CD8-positive, alpha-beta memory T cell (primary cell): ENCODE measurements at regions not wholly inside any gene's neighbourhood (a gene's known extent, or its start where the extent isn't known, plus 50 kb on each side); places are given as distances from the start of the nearest gene placed in this dataset.

Source experiments
- CTCF ChIA-PET: fragments of 350-600 bp; sonication (Branson Sonifier 250); formaldehyde crosslinking; loops from one replicate; lab custom pipeline; 2021; ENCODE audit warnings: antibody characterized with exemption; lab: Charles Lee
- POLR2A ChIA-PET: fragments of 350-600 bp; sonication (Branson Sonifier 250); formaldehyde crosslinking; loops from one replicate; lab custom pipeline; 2021; ENCODE audit warnings: antibody characterized with exemption; lab: Charles Lee
- DNase-seq, 5 donors: peaks; one replicate each; pipeline versions ENCODE4 v3.0.0 to v3.0.0-alpha.2; 2020 to 2022; ENCODE audit warnings: mixed read lengths in 1 of 5
- H3K27ac ChIP-seq: one replicate; pipeline ENCODE4 v1.7.0; 2013; ENCODE audit warnings: low read depth, mild to moderate bottlenecking, low read length, moderate library complexity
- H3K27me3 ChIP-seq: 2 replicates; pipeline ENCODE4 v1.7.0; 2013; ENCODE audit warnings: low read length, mild to moderate bottlenecking; ENCODE audit not compliant: insufficient read depth, poor library complexity, severe bottlenecking
- H3K36me3 ChIP-seq: 2 replicates; pipeline ENCODE4 v1.7.0; 2013; ENCODE audit warnings: mild to moderate bottlenecking, low read length, moderate library complexity; ENCODE audit not compliant: insufficient read depth
- H3K4me1 ChIP-seq: 2 replicates; pipeline ENCODE4 v1.7.0; 2013; ENCODE audit warnings: mild to moderate bottlenecking, low read length, moderate library complexity; ENCODE audit not compliant: insufficient read depth
- H3K4me3 ChIP-seq: 2 replicates; pipeline ENCODE4 v1.7.0; 2013; ENCODE audit warnings: mild to moderate bottlenecking, low read length
- H3K9me3 ChIP-seq: 2 replicates; pipeline ENCODE4 v1.7.0; 2013; ENCODE audit warnings: mild to moderate bottlenecking, low read length
- H3K27ac Mint-ChIP-seq, 8 donors: one replicate each; pipeline ENCODE4 v1.8.0; 2020 to 2021; ENCODE audit warnings: mixed read lengths in 8 of 8, mild to moderate bottlenecking in 6 of 8, inconsistent platforms in 3 of 8, moderate library complexity in 3 of 8
- H3K27me3 Mint-ChIP-seq, 2 donors: one replicate each; pipeline ENCODE4 v1.8.0; 2020 to 2021; ENCODE audit warnings: mixed read lengths in 2 of 2, mild to moderate bottlenecking in 1 of 2, moderate library complexity in 1 of 2
- H3K36me3 Mint-ChIP-seq, 3 donors: one replicate each; pipeline ENCODE4 v1.8.0; 2020 to 2021; ENCODE audit warnings: mixed read lengths in 3 of 3, inconsistent platforms in 1 of 3, mild to moderate bottlenecking in 1 of 3
- H3K4me1 Mint-ChIP-seq, 3 donors: one replicate each; pipeline ENCODE4 v1.8.0; 2020 to 2021; ENCODE audit warnings: mixed read lengths in 3 of 3, inconsistent platforms in 1 of 3, mild to moderate bottlenecking in 1 of 3
- H3K4me3 Mint-ChIP-seq, 7 donors: one replicate each; pipeline ENCODE4 v1.8.0; 2020 to 2021; ENCODE audit warnings: mixed read lengths in 7 of 7, mild to moderate bottlenecking in 6 of 7, moderate library complexity in 4 of 7, inconsistent platforms in 2 of 7
- H3K9me3 Mint-ChIP-seq, 5 donors: one replicate each; pipeline ENCODE4 v1.8.0; 2020 to 2022; ENCODE audit warnings: mixed read lengths in 5 of 5, mild to moderate bottlenecking in 3 of 5, moderate library complexity in 2 of 5, inconsistent platforms in 1 of 5

- Mint-ChIP-seq H3K27ac (no peak overlapping the region), H3K4me1 (no peaks in the 10 kb centered on the region), H3K27me3 (peaks cover 0 to 1% of the 10 kb centered on the region in 2 donors), H3K9me3 (peaks cover 0 to 4% (median 0%) of the 10 kb centered on the region in 5 donors), H3K36me3 (peaks cover 0 to 2% (median 0%) of the 10 kb centered on the region in 3 donors), H3K4me3 (no peak overlapping the region)
- H3K36me3 ChIP-seq, result no peaks in the 10 kb centered on the region
- no peak for DNase-seq
- H3K4me1 ChIP-seq, result no peaks in the 10 kb centered on the region
- ChIA-PET CTCF (no interaction called here), POLR2A (no interaction called here)
- no peaks in the 10 kb centered on the region for H3K27me3 ChIP-seq
- H3K9me3 ChIP-seq, result no peaks in the 10 kb centered on the region
- H3K4me3 ChIP-seq, result no peak overlapping the region
- H3K27ac ChIP-seq, result no peak overlapping the region
Observed at GRCh38 chr15:35307026-35307425, 221.9 kb upstream of the NANOGP8 start.

GRCh38 chr15:35306361-35306981 is 221.4 kb upstream of the NANOGP8 start:
- Mint-ChIP-seq H3K4me3 (no peak overlapping the region), H3K27me3 (peaks cover 0 to 1% of the 10 kb centered on the region in 2 donors), H3K4me1 (no peaks in the 10 kb centered on the region), H3K36me3 (peaks cover 0 to 2% (median 0%) of the 10 kb centered on the region in 3 donors), H3K27ac (no peak overlapping the region), H3K9me3 (peaks cover 0 to 3% (median 0%) of the 10 kb centered on the region in 5 donors)
- no peak overlapping the region for H3K27ac ChIP-seq
- H3K4me1 ChIP-seq, result no peaks in the 10 kb centered on the region
- CTCF ChIA-PET, result no interaction called here
- DNase-seq, result no peak
- no peaks in the 10 kb centered on the region for H3K9me3 ChIP-seq
- H3K36me3 ChIP-seq, result no peaks in the 10 kb centered on the region
- POLR2A ChIA-PET, result no interaction called here
- H3K4me3 ChIP-seq, result no peak overlapping the region
- no peaks in the 10 kb centered on the region for H3K27me3 ChIP-seq

GRCh38 chr15:35305946-35306345 is 220.9 kb upstream of the NANOGP8 start:
- peaks cover 0 to 1% of the 10 kb centered on the region in 2 donors for H3K27me3 Mint-ChIP-seq
- H3K36me3 Mint-ChIP-seq, result peaks cover 0 to 2% (median 0%) of the 10 kb centered on the region in 3 donors
- peaks cover 0 to 5% (median 0%) of the 10 kb centered on the region in 5 donors for H3K9me3 Mint-ChIP-seq
- no peak overlapping the region for H3K27ac ChIP-seq
- no peak overlapping the region for H3K27ac Mint-ChIP-seq
- POLR2A ChIA-PET, result no interaction called here
- no peaks in the 10 kb centered on the region for H3K9me3 ChIP-seq
- no peak overlapping the region for H3K4me3 ChIP-seq
- H3K4me1 Mint-ChIP-seq, result no peaks in the 10 kb centered on the region
- no peaks in the 10 kb centered on the region for H3K4me1 ChIP-seq
- H3K4me3 Mint-ChIP-seq, result no peak overlapping the region
- no peaks in the 10 kb centered on the region for H3K36me3 ChIP-seq
- H3K27me3 ChIP-seq, result no peaks in the 10 kb centered on the region
- no peak for DNase-seq
- CTCF ChIA-PET, result no interaction called here

- Histone ChIP-seq H3K4me1 (no peaks in the 10 kb centered on the region), H3K27ac (no peak overlapping the region), H3K36me3 (no peaks in the 10 kb centered on the region), H3K27me3 (no peaks in the 10 kb centered on the region), H3K4me3 (no peak overlapping the region), H3K9me3 (no peaks in the 10 kb centered on the region)
- H3K4me3 Mint-ChIP-seq, result no peak overlapping the region
- H3K36me3 Mint-ChIP-seq, result peaks cover 0 to under 1% (median 0%) of the 10 kb centered on the region in 3 donors
- CTCF ChIA-PET, result no interaction called here
- H3K27ac Mint-ChIP-seq, result no peak overlapping the region
- POLR2A ChIA-PET, result no interaction called here
- DNase-seq, result no peak
- H3K4me1 Mint-ChIP-seq, result no peaks in the 10 kb centered on the region
- peaks cover 0 to 2% (median 0%) of the 10 kb centered on the region in 5 donors for H3K9me3 Mint-ChIP-seq
- peaks cover 0 to 1% of the 10 kb centered on the region in 2 donors for H3K27me3 Mint-ChIP-seq
Observed at GRCh38 chr15:35305031-35305550, 220.0 kb upstream of the NANOGP8 start.

- ChIA-PET CTCF (no interaction called here), POLR2A (no interaction called here)
- H3K9me3 ChIP-seq, result no peaks in the 10 kb centered on the region
Observed at GRCh38 chr15:35304389-35304788, 219.3 kb upstream of the NANOGP8 start.

GRCh38 chr15:35302334-35302733 is 217.2 kb upstream of the NANOGP8 start:
- POLR2A ChIA-PET, result no interaction called here
- H3K4me1 Mint-ChIP-seq, result no peaks in the 10 kb centered on the region
- no peak for DNase-seq

More at GRCh38 chr15:35304389-35304788, 219.3 kb upstream of the NANOGP8 start:
- Histone ChIP-seq H3K4me3 (no peak overlapping the region), H3K4me1 (no peaks in the 10 kb centered on the region), H3K36me3 (no peaks in the 10 kb centered on the region), H3K27ac (no peak overlapping the region), H3K27me3 (no peaks in the 10 kb centered on the region)
- Mint-ChIP-seq H3K4me3 (no peak overlapping the region), H3K27ac (no peak overlapping the region), H3K9me3 (peaks cover 0 to 2% (median 0%) of the 10 kb centered on the region in 5 donors), H3K27me3 (peaks cover 0 to 1% of the 10 kb centered on the region in 2 donors), H3K36me3 (no peaks in the 10 kb centered on the region), H3K4me1 (no peaks in the 10 kb centered on the region)
- no peak for DNase-seq

GRCh38 chr15:35301088-35301487 is 216.0 kb upstream of the NANOGP8 start:
- Mint-ChIP-seq H3K4me1 (no peaks in the 10 kb centered on the region), H3K4me3 (no peak overlapping the region), H3K36me3 (no peaks in the 10 kb centered on the region), H3K27ac (no peak overlapping the region), H3K9me3 (peaks cover 0 to 3% (median 0%) of the 10 kb centered on the region in 5 donors), H3K27me3 (peaks cover 0 to 1% of the 10 kb centered on the region in 2 donors)
- DNase-seq, result no peak
- ChIA-PET POLR2A (no interaction called here), CTCF (no interaction called here)
- H3K36me3 ChIP-seq, result no peaks in the 10 kb centered on the region
- no peak overlapping the region for H3K4me3 ChIP-seq
- no peaks in the 10 kb centered on the region for H3K4me1 ChIP-seq
- no peaks in the 10 kb centered on the region for H3K9me3 ChIP-seq
- no peaks in the 10 kb centered on the region for H3K27me3 ChIP-seq
- H3K27ac ChIP-seq, result no peak overlapping the region

More at GRCh38 chr15:35302334-35302733, 217.2 kb upstream of the NANOGP8 start:
- H3K27me3 ChIP-seq, result no peaks in the 10 kb centered on the region
- H3K36me3 ChIP-seq, result no peaks in the 10 kb centered on the region
- no peak overlapping the region for H3K27ac ChIP-seq
- H3K27ac Mint-ChIP-seq, result no peak overlapping the region
- CTCF ChIA-PET, result no interaction called here
- H3K36me3 Mint-ChIP-seq, result no peaks in the 10 kb centered on the region
- peaks cover 0 to 2% (median 0%) of the 10 kb centered on the region in 5 donors for H3K9me3 Mint-ChIP-seq
- H3K27me3 Mint-ChIP-seq, result peaks cover 0 to 1% of the 10 kb centered on the region in 2 donors
- H3K4me1 ChIP-seq, result no peaks in the 10 kb centered on the region
- no peaks in the 10 kb centered on the region for H3K9me3 ChIP-seq
- H3K4me3 Mint-ChIP-seq, result no peak overlapping the region
- no peak overlapping the region for H3K4me3 ChIP-seq

GRCh38 chr15:35299059-35299735 is 214.1 kb upstream of the NANOGP8 start:
- Mint-ChIP-seq H3K36me3 (no peaks in the 10 kb centered on the region), H3K4me1 (no peaks in the 10 kb centered on the region), H3K27me3 (peaks cover 0 to 1% of the 10 kb centered on the region in 2 donors), H3K27ac (no peak overlapping the region), H3K9me3 (peaks cover 0 to 3% (median 2%) of the 10 kb centered on the region in 5 donors), H3K4me3 (no peak overlapping the region)
- no peak overlapping the region for H3K27ac ChIP-seq
- H3K4me1 ChIP-seq, result no peaks in the 10 kb centered on the region
- ChIA-PET POLR2A (no interaction called here), CTCF (no interaction called here)
- H3K27me3 ChIP-seq, result no peaks in the 10 kb centered on the region
- H3K36me3 ChIP-seq, result no peaks in the 10 kb centered on the region
- no peak overlapping the region for H3K4me3 ChIP-seq
- DNase-seq, result no peak
- H3K9me3 ChIP-seq, result no peaks in the 10 kb centered on the region
